ENCODE measurements at regions not wholly inside any gene's neighbourhood (a gene's known extent, or its start where the extent isn't known, plus 50 kb on each side); places are given as distances from the start of the nearest gene placed in this dataset.

GRCh38 chr14:83419420-83419819 is 1885.8 kb upstream of the SEL1L start:
- no peak for DNase-seq (ENCODE audit: low read depth in 3 of 3)

GRCh38 chr14:83421711-83422110 is 1888.1 kb upstream of the SEL1L start:
- DNase-seq (ENCODE audit: low read depth in 3 of 3) = no peak

DNA sequence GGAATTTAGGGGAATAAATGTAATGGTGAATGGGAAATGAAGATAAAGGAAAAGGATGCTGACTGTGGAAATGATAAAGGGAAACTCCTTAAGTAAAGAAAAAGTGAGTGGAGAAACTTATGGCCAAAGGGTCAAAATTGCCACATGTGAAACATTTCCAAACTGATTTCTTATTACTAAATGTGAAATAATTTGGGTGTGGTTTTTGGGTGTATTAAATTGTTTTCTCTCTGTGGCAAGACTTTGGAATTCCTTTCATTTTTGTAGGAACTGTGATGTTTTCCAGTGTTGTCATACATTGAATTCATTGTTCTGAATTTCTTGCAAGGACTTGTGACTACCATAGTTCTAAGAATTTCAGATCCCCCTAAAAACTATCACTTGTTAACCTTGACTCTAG is 1891.5 kb upstream of the SEL1L start:
- no peak for DNase-seq (ENCODE audit: low read depth in 3 of 3)

- no peak for DNase-seq (ENCODE audit: low read depth in 3 of 3)
Measured at GRCh38 chr14:83425706-83426105, 1892.1 kb upstream of the SEL1L start.

DNA sequence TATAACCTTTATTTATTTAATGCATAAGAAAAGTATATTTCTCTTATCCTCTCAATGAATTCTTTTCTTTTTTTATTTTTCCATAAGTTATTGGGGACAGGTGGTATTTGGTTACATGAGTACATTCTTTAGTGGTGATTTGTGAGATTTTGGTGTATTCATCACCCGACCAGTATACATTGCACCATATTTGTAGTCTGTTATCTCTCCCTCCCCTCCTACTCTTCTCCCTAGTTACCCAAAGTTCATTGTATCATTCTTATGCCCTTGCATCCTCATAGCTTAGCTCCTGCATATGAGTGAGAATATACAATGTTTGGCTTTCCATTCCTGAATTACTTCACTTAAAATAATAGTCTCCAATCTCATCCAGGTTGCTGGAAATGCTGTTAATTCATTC is 1900.0 kb upstream of the SEL1L start:
- no peak for DNase-seq (ENCODE audit: low read depth in 3 of 3)

DNA sequence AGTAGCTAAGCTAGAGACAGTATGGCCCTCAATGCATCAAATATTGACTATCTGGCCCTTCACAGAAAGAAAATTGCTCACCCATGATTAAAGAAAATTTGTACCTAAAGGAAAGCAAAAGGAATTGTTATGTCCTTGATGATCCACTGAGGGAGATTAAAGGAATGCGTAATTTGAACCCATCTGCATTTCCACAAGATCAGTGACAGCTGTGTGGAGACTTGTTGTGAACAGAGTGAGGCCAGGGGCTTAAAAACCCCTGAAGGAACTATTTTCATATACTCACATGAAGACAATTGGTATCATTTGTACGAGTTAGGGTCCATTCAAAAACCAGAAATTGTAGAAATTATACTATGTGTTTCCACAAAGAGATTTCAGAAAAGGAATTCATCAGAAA is 1908.1 kb upstream of the SEL1L start:
- DNase-seq (ENCODE audit: low read depth in 3 of 3) = no peak

GRCh38 chr14:83455561-83455960 is 1921.9 kb upstream of the SEL1L start:
- DNase-seq (ENCODE audit: low read depth in 3 of 3) = no peak

DNA sequence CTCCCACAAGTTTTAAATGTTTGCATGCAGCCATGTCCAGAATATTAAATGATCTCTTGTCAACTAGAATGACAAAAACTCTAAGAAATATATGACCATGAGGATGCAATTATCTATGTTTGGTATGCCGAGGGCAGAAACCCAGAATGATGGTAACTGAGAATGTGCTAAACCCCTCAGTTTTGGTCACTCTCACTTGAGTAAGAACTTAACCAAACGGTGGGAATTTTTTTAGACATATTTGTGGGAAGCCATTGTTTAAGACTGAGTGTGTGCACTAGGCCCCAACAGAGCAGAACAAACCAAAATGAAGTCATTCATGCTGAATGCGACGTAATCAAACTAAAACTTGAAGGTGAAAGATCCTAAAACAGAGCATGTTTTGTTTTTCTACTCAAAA is 1927.9 kb upstream of the SEL1L start:
- DNase-seq (ENCODE audit: low read depth in 3 of 3) = no peak

DNA sequence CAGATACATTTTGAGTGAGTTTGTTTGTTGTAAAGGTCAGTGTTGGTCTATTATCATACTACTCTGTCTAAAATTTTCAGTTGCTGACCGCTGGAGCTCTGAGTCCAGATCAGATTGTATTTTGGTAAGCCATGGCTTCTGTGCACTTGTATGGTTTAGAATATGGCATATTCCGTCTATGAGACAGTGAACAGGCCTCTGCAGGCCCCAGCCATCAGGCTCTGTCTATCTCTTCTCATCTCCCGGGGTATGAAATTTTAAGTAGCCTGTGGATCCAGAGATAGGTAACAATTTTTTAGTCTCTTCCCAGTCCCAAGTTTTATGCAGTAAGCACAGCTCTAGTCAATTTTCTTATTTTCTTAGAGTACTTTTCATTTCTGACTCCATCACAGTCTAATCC is 1929.1 kb upstream of the SEL1L start:
- DNase-seq (ENCODE audit: low read depth in 3 of 3) = no peak

DNA sequence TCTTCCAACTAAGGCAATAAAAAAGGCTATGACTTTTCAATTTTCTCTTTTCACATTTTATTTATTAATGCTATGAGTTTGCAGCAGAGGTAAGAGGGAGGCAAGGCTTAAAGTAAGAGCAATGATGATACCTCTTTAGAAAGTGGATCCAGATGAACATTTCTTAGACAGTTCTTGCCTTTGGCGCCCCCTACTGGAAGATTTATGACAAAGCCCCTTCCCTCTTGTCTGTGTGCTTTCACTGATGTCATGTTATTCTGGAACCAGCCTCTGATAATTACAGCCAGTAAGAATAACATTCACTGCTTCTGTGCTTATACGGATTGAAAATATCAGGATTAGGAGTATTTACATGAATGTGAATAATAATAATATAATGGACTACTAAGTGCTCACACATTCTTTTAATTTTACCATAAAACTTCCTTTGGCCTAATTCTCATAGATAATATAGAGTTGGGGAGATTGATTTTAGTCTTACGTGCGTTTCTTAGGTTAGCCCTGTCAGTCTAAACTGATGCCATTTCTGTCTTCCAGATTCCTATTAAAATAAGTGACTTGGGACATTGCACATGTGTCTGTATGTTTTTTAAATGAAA is 1929.9 kb upstream of the SEL1L start:
- DNase-seq (ENCODE audit: low read depth in 3 of 3) = no peak

DNA sequence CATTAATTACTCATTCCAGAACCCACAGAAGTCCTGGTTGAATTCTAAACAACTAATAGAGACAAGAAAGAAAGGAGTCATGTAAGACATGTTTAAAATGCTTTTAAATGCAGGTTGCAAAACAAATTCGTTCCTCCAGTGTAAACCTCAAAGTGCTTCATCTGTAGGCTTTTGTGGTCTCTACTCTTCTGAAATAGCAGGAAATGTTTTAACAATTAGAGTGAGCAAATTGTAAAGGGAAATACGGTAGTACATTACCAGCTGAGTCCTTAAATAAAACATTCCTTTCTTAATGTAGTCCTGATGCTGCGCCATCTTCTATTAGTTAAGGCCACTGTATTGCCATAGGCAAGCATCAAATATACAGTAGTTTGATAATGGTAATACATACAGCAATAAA is 1934.2 kb upstream of the SEL1L start:
- DNase-seq (ENCODE audit: low read depth in 3 of 3) = no peak

DNA sequence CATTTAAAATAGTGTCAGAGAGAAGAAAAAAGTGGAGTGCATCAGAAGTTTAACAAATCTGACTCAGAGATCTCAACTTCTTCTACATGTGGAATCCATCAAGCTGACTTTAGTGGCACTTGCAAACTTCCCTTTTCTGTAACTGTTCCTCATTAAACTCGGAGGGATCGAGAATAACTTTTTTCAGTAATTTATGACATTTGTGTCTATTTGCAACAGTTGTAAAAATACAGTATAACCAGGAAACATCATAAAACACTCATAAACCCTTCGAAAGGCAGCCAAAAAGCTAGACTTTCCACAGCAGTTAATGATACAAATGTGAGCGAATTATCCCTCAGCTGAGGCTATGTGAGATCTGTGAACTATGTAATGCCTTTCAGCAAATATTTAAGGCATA is 1936.8 kb upstream of the SEL1L start:
- DNase-seq (ENCODE audit: low read depth in 3 of 3) = no peak

- DNase-seq (ENCODE audit: low read depth in 3 of 3) = no peak
Measured at GRCh38 chr14:83470959-83471695, 1937.5 kb upstream of the SEL1L start.

DNA sequence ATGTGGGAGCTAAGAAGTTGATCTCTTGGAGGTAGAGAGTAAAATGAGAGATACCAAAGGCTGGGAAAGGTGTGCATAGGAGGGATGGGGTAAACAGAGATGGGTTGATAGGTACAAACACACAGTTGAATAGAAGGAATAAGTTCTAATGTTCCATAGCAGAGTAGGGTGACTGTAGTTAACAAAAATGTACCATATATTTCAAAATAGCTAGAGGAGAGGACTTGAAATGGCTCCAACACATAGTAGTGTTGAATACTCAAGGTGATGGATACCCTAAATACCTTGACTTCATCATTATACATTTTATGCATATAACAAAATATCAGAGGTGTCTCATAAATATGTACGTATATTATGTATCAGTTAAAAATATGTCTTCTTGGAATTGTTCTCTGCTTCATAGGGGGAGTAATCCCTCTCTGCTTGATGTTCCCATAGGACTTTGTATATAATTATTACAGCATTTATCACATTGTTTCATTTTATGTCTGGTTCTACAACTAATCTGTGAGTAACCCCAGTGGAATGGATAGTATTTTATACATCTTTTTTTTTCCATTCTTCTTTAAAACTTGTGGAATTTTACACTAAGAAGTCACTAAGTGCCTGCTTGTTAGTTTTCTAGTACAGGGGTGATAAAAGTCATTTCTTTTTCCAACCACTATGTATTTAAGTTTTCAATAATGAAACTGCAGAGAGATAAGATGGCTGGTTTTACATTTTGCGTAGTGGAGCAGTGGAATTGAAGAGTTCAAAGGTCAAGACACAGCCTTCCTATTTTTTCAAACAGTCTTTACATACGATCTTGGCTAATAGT is 1940.0 kb upstream of the SEL1L start:
- DNase-seq (ENCODE audit: low read depth in 3 of 3) = no peak

DNA sequence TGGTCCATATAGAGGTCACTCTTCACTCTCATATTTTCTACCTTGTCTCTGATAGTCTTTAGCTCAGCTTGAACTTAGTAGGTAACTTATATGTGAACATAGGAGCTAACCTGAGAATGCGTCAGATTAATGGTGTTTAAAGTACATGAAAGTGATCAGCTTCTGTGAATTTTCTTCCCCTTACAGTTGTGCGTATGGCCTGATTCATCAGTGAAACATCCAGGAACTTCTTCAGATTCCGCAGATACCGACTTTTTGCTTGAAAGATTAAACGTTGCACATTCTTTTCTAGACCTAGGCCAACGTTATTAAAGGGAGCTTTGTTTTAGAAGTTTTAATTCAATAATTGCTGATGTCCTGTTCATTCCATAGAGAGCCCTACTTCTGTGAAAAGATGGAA is 1945.1 kb upstream of the SEL1L start:
- no peak for DNase-seq (ENCODE audit: low read depth in 3 of 3)

DNA sequence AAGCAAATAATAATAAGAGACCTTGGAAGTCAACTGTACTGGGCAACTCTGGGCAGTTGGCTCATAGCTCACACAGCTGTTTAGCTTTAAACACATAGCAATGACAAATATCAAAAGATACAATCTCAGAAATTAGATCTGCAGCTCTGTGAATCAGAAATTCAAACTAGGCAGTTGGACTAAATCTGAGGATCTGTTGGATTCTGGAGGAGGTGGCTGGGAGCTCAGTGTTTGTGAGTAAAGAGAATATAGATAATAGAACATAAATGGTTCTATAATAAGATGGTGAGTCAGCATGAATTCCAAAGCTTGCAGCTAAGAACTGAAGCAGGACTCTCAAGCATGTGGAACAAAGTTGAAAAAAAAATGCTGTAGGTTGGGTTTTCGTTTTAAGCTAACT is 1949.4 kb upstream of the SEL1L start:
- no peak for DNase-seq (ENCODE audit: low read depth in 3 of 3)

GRCh38 chr14:83485591-83485990 is 1951.9 kb upstream of the SEL1L start:
- DNase-seq (ENCODE audit: low read depth in 3 of 3) = no peak

- no peak for DNase-seq (ENCODE audit: low read depth in 3 of 3)
Measured at GRCh38 chr14:83491091-83491490, 1957.4 kb upstream of the SEL1L start.

- DNase-seq (ENCODE audit: low read depth in 3 of 3) = no peak
Measured at GRCh38 chr14:83520837-83521236, 1987.2 kb upstream of the SEL1L start.

GRCh38 chr14:83529531-83529930 is 1995.9 kb upstream of the SEL1L start:
- DNase-seq (ENCODE audit: low read depth in 3 of 3) = no peak

- no peak for DNase-seq (ENCODE audit: low read depth in 3 of 3)
Measured at GRCh38 chr14:83533734-83534133, 1996.2 kb upstream of the FLRT2 start.

DNA sequence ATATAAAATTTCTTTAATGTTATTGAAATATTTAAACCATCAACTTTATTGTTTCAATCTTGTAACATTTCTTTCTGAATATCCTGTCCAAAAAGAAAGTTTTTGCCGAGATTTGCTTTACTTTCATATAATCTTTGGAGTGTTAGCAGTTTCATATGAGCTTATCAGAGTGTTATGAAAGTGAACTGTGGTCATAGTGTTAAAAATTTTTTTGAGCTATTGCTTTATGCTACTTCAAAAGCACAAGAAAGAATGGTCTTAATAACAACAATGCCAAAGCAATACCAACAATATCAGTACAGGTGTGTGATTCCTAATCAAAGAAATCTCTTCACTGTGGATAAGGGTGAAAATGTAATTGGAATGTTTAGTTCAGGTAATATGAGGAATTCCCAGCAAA is 1994.9 kb upstream of the FLRT2 start:
- DNase-seq (ENCODE audit: low read depth in 3 of 3) = no peak

DNA sequence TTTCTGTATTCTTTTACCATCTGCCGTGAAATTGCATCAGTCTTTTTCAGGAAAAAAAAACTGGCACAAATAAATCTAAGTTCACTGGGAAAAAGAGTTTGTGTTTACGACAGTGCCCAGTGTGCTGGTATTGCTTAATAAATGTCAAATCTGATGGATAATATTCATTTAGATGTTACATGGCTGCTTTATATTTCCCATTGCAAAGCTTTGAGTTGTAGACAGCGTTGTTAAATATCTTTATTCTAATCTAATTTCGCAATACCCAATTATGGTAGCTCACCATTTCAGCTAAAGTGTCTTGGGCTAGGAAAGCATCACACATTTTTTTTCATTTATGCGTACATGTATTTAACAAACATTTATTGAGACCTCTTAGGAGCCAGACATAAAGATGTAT is 1994.5 kb upstream of the FLRT2 start:
- no peak for DNase-seq (ENCODE audit: low read depth in 3 of 3)
